GM10266 (cell line): ENCODE measurements at regions not wholly inside any gene's neighbourhood (a gene's known extent, or its start where the extent isn't known, plus 50 kb on each side); places are given as distances from the start of the nearest gene placed in this dataset.

Source experiments
- DNase-seq: peaks from one replicate; pipeline ENCODE4 v3.0.0; 2012; ENCODE audit errors: extremely low spot score
- TF ChIP-seq, protein P1 (sequence below): IDR thresholded peaks from 2 replicates; pipeline ENCODE4 v1.5.1; 2012; ENCODE audit warnings: mild to moderate bottlenecking, low read depth; ENCODE audit not compliant: control insufficient read depth, insufficient read depth; ENCODE audit errors: missing control alignments

DNA sequence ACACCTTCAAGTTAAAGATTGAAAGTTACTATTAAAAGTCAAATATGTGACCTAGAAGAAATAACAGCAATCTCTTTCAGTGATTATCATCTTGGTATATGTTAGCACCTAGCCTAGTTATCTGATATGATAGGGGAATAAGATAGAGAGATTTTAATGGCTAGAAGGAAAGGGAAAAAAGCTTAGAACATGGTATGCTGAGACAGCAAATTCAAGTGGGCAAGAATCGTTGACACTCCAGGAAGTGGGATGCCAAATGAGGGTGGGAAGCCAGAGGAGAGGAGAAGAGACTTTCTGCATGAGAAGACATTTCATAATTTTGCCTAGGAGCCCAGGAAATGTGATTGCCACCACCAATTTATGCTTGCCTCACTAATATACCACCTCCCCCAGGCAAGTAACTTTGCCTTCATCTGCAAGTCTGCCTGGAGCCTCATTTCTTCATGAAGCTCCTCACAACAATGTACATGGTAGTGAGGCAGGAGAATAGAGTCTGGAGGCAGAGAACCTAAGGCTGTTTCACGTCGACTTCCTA is 504.9 kb downstream of the TNS1 start:
- TF ChIP-seq, protein P1, sequence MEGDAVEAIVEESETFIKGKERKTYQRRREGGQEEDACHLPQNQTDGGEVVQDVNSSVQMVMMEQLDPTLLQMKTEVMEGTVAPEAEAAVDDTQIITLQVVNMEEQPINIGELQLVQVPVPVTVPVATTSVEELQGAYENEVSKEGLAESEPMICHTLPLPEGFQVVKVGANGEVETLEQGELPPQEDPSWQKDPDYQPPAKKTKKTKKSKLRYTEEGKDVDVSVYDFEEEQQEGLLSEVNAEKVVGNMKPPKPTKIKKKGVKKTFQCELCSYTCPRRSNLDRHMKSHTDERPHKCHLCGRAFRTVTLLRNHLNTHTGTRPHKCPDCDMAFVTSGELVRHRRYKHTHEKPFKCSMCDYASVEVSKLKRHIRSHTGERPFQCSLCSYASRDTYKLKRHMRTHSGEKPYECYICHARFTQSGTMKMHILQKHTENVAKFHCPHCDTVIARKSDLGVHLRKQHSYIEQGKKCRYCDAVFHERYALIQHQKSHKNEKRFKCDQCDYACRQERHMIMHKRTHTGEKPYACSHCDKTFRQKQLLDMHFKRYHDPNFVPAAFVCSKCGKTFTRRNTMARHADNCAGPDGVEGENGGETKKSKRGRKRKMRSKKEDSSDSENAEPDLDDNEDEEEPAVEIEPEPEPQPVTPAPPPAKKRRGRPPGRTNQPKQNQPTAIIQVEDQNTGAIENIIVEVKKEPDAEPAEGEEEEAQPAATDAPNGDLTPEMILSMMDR, result no peak
- DNase-seq, result no peak

DNA sequence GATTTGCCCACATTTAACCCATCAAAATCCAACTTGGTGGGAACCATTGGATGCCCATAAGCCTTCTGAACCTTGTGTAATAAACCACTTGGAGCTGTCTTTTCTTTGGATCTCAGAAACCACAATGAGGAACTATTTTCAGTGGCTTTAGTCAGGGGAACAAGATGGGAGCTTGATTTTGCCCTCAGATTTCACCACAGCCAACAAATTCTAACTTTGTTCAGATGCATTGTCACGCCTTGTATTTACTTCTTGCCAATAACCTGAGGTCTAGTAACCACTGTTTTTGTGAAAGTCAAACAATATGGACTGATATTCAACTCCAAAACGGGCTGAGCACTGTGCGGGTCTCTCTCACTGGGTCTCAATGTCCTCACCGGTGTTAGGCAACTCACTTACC is 508.2 kb downstream of the TNS1 start:
- no peak for DNase-seq
- TF ChIP-seq, protein P1, result no peak

DNA sequence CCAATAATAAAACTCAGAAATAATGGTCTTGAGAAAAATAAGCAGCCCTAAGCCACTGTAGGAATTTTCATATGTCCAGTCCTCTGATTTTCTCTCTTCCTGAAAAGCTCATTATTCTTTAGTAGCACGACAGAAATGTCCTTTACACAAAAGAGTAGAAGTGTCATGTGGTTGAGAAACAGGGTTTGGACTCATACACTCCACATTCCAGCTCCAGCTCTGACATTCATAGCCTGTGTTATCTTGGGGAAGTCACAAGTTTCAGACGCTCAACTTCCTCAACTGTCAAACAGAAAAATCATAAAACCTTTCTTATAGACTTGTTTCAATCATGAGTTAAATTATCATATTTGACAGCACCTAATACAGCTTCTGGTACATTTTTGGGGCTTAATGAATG is 511.5 kb downstream of the TNS1 start:
- TF ChIP-seq, protein P1, result no peak
- DNase-seq, result no peak

DNA sequence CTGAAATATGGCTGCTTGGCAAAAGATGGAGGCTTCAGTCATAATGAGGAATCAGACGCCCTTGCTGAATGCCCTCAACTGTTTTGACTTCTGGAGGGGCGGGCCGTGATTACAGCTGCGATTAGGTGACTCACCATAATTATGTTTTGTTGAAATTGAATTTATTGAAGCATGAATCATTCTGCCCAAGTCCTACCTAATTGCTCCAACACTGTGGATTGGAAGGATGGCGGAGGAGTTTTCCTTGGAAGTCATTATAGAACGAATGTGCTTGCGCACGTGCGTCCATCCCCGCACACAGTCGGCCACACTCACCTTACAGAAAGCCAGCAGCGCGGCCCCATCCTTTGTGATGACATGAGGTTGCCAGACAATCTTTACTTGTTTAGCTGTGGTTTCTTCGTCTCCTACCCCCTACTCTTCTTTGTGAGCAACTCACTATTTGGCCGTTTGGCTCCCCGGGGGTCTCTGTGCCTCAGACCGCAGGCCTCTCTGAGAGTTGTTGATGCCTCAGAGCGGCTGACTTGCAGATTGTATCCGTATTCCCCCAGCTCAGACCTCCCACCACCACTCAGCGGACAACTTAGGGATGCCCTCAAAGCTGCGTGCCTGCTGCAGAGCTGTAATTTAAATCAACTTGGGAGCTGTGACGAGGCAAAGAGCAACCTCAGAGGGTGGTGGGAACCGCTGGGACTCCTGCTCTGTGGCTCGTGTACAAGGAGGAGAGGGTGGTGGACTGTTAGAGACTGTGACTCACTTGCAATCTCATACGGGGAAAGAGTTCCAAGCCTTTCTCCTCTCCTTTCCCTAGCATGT is 513.4 kb downstream of the TNS1 start:
- no peak for DNase-seq
- TF ChIP-seq, protein P1, result no peak

DNA sequence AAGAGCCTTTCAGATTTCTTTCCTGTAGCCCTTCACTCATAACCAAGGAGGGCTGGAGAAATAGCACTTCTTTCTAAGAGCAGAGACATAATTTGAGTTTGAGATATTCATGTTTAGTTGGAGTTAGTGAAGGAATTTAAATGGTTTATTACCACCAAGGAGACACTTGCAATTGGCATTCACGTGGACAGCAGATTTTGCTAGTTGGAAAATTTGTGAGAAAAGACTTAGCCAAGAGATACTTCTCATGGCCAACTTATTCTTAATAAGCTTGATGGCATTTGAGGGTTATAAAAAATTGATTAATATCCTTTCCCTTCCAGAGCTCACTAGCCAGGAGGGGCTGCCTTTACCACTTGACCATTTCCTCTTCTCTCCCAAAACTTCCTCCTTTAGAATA is 518.7 kb downstream of the TNS1 start:
- TF ChIP-seq, protein P1, result no peak
- no peak for DNase-seq

DNA sequence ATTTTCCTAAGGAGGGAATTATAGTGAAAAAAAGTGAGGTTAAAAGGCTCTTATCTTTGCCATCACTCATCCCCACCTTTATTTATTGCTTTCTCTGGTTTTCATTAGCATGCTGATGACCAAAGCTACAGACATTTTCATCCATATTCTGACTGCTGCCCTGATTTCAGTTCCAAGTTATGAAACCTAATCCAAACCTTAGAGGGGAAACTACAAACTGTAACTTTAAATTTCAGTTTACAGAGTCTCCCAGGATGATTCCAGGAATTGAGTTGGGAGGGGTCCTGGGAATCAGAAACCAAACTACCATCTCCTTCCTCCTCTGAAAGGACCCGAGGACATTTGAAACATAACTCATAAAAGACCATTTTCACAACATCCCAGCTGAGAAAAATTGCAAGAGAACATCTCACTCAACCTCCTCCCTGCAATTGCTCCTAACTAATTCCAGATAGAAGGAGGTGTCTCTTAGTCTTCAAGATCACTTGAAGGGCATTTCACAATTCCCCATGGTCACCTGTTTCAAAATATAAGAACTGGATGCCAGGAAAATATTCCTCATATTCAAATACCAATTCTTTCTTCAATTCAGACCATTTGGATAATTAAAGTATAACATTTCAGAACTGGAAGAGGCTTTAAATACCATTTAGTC is 520.6 kb downstream of the TNS1 start:
- TF ChIP-seq, protein P1, result no peak
- no peak for DNase-seq

DNA sequence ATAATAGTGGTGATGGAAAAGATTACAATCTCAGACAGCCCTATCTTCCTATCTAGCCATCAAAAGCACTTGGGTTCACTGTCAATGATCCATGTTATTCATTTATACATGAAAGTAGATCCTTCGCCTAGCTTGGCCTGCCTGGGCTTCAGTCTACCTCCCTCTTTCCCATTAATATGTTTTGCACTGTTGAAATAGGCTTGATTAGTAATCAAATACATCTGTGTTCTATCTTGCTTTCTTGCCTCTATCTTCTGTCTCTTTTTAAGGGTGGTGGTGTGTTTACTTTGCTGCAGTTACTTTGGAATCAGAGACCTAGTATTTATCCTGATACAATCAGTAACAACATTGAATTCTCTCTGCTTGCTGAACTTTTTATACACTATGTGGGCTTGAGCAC is 521.2 kb downstream of the TNS1 start:
- TF ChIP-seq, protein P1, result no peak
- DNase-seq, result no peak
